ENCODE measurements at regions not wholly inside any gene's neighbourhood (a gene's known extent, or its start where the extent isn't known, plus 50 kb on each side); places are given as distances from the start of the nearest gene placed in this dataset.

GRCh38 chr2:48207201-48207641, 107.3 kb upstream of the FOXN2 start:
- in situ Hi-C loops (cut with MboI; ENCODE audit: low pct_unique_long_range_greater_than_20kb, low sequenced_read_pairs, unreplicated experiment): no loop called here
- TF ChIP-seq CTCF (IDR thresholded peaks at IDR 0.05; ENCODE audit: extremely low read depth, insufficient read depth, missing control alignments): no peak

DNA sequence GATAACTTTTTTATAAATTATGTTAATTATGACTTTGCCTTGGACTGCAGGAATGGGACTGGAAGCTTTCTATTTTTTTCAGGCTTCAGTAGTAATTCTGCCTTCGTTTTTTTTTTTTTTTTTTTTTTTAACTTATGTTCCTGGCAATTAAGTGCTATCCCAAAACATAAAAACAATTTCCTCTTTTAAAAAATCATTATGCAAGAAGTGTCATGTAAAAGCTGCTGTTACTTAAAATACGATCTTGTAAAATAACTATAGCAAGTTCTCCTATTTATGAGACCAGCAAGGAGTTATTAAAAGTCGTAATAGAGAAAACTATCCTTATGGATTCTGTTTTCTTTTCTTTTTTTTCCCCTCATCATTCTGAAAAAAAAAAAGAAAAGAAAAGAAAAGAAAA, 106.6 kb upstream of the FOXN2 start:
- in situ Hi-C loops (cut with MboI; ENCODE audit: low pct_unique_long_range_greater_than_20kb, low sequenced_read_pairs, unreplicated experiment): no loop called here
- no peak for DNase-seq (ENCODE audit: low spot score)
- no peak for TF ChIP-seq CTCF (IDR thresholded peaks at IDR 0.05; ENCODE audit: extremely low read depth, insufficient read depth, missing control alignments)

More at GRCh38 chr2:48207201-48207641, 107.3 kb upstream of the FOXN2 start:
- DNase-seq (ENCODE audit: low spot score): no peak

DNA sequence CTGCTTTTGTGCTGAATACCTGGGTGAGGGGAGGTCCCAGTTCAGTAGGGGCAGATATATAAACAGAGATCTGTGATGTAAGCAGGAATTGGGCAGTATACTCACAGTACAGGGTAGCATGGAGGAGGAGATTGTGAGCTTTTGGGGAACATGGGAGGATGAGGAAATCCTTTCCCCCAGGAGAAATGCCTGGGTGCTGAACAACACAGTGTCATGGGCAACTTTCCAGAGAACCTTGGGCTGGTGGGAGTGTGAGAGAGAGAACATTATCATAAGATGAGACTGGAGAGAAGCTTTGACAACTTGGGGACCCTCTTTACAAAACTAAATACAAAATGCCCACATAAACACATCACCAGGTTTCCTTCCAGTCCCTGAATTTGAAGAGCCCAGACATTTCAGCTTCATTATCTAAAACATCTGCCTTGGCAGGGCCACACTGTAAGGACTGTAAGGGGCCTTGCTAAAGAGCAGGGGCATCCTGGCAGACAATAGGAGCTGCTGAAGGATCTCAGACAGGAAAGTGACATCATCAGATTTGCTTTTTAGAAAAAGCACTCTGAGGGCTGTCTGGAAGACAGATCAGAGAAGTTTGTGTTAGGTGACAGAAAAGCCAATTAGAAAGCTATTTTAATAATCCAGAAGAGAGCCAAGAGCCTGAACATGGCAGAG, 105.1 kb upstream of the FOXN2 start:
- in situ Hi-C loops (cut with MboI; ENCODE audit: low pct_unique_long_range_greater_than_20kb, low sequenced_read_pairs, unreplicated experiment): no loop called here
- DNase-seq (ENCODE audit: low spot score): no peak
- no peak for TF ChIP-seq CTCF (IDR thresholded peaks at IDR 0.05; ENCODE audit: extremely low read depth, insufficient read depth, missing control alignments)

DNA sequence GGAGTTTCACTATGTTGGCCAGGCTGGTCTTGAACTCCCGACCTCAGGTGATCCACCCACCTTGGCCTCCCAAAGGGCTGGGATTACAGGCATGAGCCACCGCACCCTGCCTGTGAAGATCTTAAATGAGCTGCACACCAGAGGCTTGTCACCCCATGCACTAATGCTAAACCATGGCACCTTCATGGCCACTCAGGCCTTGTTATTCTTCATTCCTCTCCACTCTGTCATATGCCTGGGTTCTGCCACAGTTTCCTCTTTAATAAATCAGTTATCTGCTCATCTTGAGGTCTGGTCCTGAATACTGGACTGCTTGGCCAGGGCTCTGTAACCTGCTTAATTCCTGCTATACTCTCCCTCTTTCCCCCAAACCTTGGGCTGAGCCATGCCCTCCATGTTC, 104.3 kb upstream of the FOXN2 start:
- DNase-seq (ENCODE audit: low spot score): no peak
- no peak for TF ChIP-seq CTCF (IDR thresholded peaks at IDR 0.05; ENCODE audit: extremely low read depth, insufficient read depth, missing control alignments)
- in situ Hi-C loops (cut with MboI; ENCODE audit: low pct_unique_long_range_greater_than_20kb, low sequenced_read_pairs, unreplicated experiment): no loop called here

- in situ Hi-C loops (cut with MboI; ENCODE audit: low pct_unique_long_range_greater_than_20kb, low sequenced_read_pairs, unreplicated experiment): no loop called here
- DNase-seq (ENCODE audit: low spot score): no peak
Observed at GRCh38 chr2:48213646-48214045, 100.8 kb upstream of the FOXN2 start.

DNA sequence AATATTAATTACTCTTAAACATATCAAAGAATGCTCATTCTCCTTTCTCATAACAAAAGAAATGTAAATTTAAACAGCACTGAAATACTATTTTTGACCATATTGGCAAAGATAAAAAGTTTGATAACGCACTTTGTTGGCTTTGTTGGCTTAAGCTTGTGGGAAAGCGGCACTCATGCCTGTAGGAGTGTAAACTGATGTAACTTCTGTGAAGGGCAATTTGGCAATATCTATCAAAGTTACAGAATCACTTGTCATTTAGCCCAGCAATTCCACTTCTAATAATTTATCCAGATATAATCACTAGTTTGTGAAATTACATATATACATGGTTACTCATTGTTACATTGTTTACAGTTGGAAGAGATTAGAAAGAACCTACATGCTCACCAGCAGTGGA, 96.3 kb upstream of the FOXN2 start:
- DNase-seq (ENCODE audit: low spot score): no peak
- in situ Hi-C loops (cut with MboI; ENCODE audit: low pct_unique_long_range_greater_than_20kb, low sequenced_read_pairs, unreplicated experiment): no loop called here
- TF ChIP-seq CTCF (IDR thresholded peaks at IDR 0.05; ENCODE audit: extremely low read depth, insufficient read depth, missing control alignments): no peak

More at GRCh38 chr2:48213646-48214045, 100.8 kb upstream of the FOXN2 start:
- no peak for TF ChIP-seq CTCF (IDR thresholded peaks at IDR 0.05; ENCODE audit: extremely low read depth, insufficient read depth, missing control alignments)
